K562 (cell line): ENCODE measurements at regions not wholly inside any gene's neighbourhood (a gene's known extent, or its start where the extent isn't known, plus 50 kb on each side); places are given as distances from the start of the nearest gene placed in this dataset.
A peak's percentile ranks its signal among the peaks of the same experiment; 100 is the strongest.

Experiments used
- ATAC-seq: fragments of 200-7000 bp; cut with Tn5 transposase; 3 replicates; pipeline ENCODE4 v1.9.1; 2020; ENCODE audit warnings: moderate library complexity
- BruUV-seq: library from RNA; stranded (reverse); fragments of 400-500 nt; replicated peaks from 2 replicates; lab custom pipeline; 2021; lab: Mats Ljungman, UMichigan
- CTCF ChIA-PET: fragments of 300-600 bp; formaldehyde crosslinking; extraction: SDS; loops from one replicate; lab custom pipeline; 2021; ENCODE audit warnings: low intra/inter-chr PET ratio; lab: Yijun Ruan, JAX
- POLR2A ChIA-PET: fragments of 300-600, 350-650 bp; sonication (Branson Sonifier 250); formaldehyde crosslinking; extraction: SDS; loops from one replicate; lab custom pipeline; 2021; ENCODE audit warnings: antibody characterized with exemption, inconsistent platforms; lab: Yijun Ruan, JAX
- DNase-seq, 4 experiments: peaks; one replicate each; pipeline versions ENCODE4 v3.0.0 to v3.0.0-alpha.2; 2011 to 2018; ENCODE audit warnings: low spot score in 3 of 4, mixed read lengths in 3 of 4; ENCODE audit errors: extremely low read depth in 1 of 4
- FAIRE-seq: peaks from 2 replicates; lab custom pipeline; 2011; peaks lifted over from hg19 to GRCh38; lab: Jason Lieb, UNC
- H2AFZ ChIP-seq: 2 replicates; pipeline ENCODE4 v1.6.0; 2011; ENCODE audit warnings: low read depth, low read length, control low read depth, inconsistent platforms
- H3K27ac ChIP-seq: fragments of 200-600 bp; 3 replicates; pipeline ENCODE4 v1.8.0; 2011; ENCODE audit warnings: low read depth, mild to moderate bottlenecking, control low read depth, inconsistent platforms, low read length, moderate library complexity, mixed read lengths; ENCODE audit errors: extremely low read depth
- H3K27me3 ChIP-seq, 2 experiments: fragments of 300-600 bp in 1 of 2; 2 replicates in 1 of 2; 3 replicates in 1 of 2; pipeline versions ENCODE4 v1.6.0 to v1.8.0; 2011; ENCODE audit warnings: inconsistent platforms in 2 of 2, low read length in 2 of 2, mild to moderate bottlenecking in 1 of 2, mixed read lengths in 1 of 2, moderate library complexity in 1 of 2; ENCODE audit not compliant: control insufficient read depth in 2 of 2, insufficient read depth in 2 of 2
- H3K36me3 ChIP-seq: fragments of 300-600 bp; 3 replicates; pipeline ENCODE4 v1.8.0; 2011; ENCODE audit warnings: mild to moderate bottlenecking, low read length, inconsistent platforms; ENCODE audit not compliant: control insufficient read depth, insufficient read depth
- H3K4me1 ChIP-seq, 2 experiments: fragments of 200-600 bp in 1 of 2; replicated peaks in 1 of 2; 2 replicates in 1 of 2; 3 replicates in 1 of 2; pipeline versions ENCODE4 v1.5.1 to v1.8.0; 2011; ENCODE audit warnings: inconsistent platforms in 2 of 2, low read length in 2 of 2, mild to moderate bottlenecking in 1 of 2, mixed read lengths in 1 of 2, moderate library complexity in 1 of 2; ENCODE audit not compliant: control insufficient read depth in 2 of 2, insufficient read depth in 2 of 2
- H3K4me2 ChIP-seq: 2 replicates; pipeline ENCODE4 v1.6.1; 2011; ENCODE audit warnings: low read length, control low read depth, inconsistent platforms, mixed read lengths; ENCODE audit not compliant: insufficient read depth
- H3K4me3 ChIP-seq: fragments of 200-600 bp; sonication (generic), shearing (Covaris generic); 2 replicates; pipeline ENCODE4 v1.5.1; 2016; ENCODE audit warnings: control low read depth, inconsistent platforms
- H3K79me2 ChIP-seq: fragments of 200-600 bp; 3 replicates; pipeline ENCODE4 v1.8.0; 2011; ENCODE audit warnings: low read length, inconsistent platforms; ENCODE audit not compliant: control insufficient read depth, insufficient read depth
- H3K9ac ChIP-seq, 2 experiments: 2 replicates each; pipeline versions ENCODE4 v1.6.0 to v1.6.1; 2011; ENCODE audit warnings: low read depth in 2 of 2, low read length in 2 of 2, control low read depth in 1 of 2, inconsistent platforms in 1 of 2, mild to moderate bottlenecking in 1 of 2, mixed read lengths in 1 of 2; ENCODE audit not compliant: insufficient read depth in 1 of 2
- H3K9me1 ChIP-seq: one replicate; pipeline ENCODE4 v1.6.0; 2011; ENCODE audit warnings: inconsistent platforms, mild to moderate bottlenecking, low read length, moderate library complexity; ENCODE audit not compliant: control insufficient read depth, insufficient read depth
- H3K9me3 ChIP-seq: replicated peaks from 2 replicates; pipeline ENCODE4 v1.5.1; 2011; ENCODE audit warnings: low read depth, low read length, inconsistent platforms; ENCODE audit not compliant: control insufficient read depth, insufficient read depth
- H4K20me1 ChIP-seq: replicated peaks from 2 replicates; pipeline ENCODE4 v1.6.1; 2011; ENCODE audit warnings: low read length, inconsistent platforms, mixed read lengths; ENCODE audit not compliant: control insufficient read depth, insufficient read depth
- PML ChIP-seq: IDR thresholded peaks from 2 replicates; pipeline ENCODE4 v1.6.1; 2012; ENCODE audit warnings: low read length, inconsistent platforms
- SNRNP70 ChIP-seq: fragments of 200-400 bp; formaldehyde crosslinking; optimal IDR thresholded peaks from 2 replicates; pipeline ENCODE3; 2017; ENCODE audit warnings: low read depth, low read length
- ZNF274 ChIP-seq: IDR thresholded peaks from 2 replicates; pipeline ENCODE4 v1.6.1; 2011; ENCODE audit warnings: low read depth, mild to moderate bottlenecking, low read length, moderate library complexity, borderline replicate concordance
- ZNF780A ChIP-seq: fragments of 250-450 bp; sonication (Bioruptor Pico); IDR thresholded peaks from 2 replicates; pipeline ENCODE4 v1.5.0; 2021; ENCODE audit warnings: mild to moderate bottlenecking
- WGBS: fragments of 100-300 bp; shearing (Covaris generic); methylation state at CpG from one replicate; pipeline ENCODE4 v1.1.6; 2016; ENCODE audit warnings: low coverage, mixed read lengths; ENCODE audit not compliant: insufficient coverage; ENCODE audit errors: missing lambda C conversion rate; 5-methylcytosine and 5-hydroxymethylcytosine counted together
- in situ Hi-C: fragments of 300-500 bp; cut with MboI; formaldehyde crosslinking; loops from 4 replicates; pipeline ENCODE4 v1.15.0; 2018; ENCODE audit warnings: inconsistent platforms, mixed read lengths
- intact Hi-C: fragments of 100-400 bp; cut with micrococcal nuclease; formaldehyde crosslinking; loops from 2 replicates; pipeline ENCODE4 v1.14.2; 2022
- TF ChIP-seq, protein P1 (sequence below): sonication (generic); formaldehyde crosslinking; IDR thresholded peaks from 2 replicates; pipeline ENCODE4 v1.8.0; 2022; ENCODE audit warnings: mild to moderate bottlenecking, missing genetic modification reagents
- TF ChIP-seq, protein P2 (sequence below), 3 experiments: fragments of 200-800 bp in 1 of 3; fragments of 250-450 bp in 1 of 3; fragments of 450-650 bp in 1 of 3; sonication (Bioruptor Pico) in 1 of 3; sonication (Bioruptor generic) in 1 of 3; formaldehyde crosslinking in 1 of 3; IDR thresholded peaks; 2 replicates each; pipeline versions ENCODE4 v1.6.1 to v1.8.0; 2016 to 2022; ENCODE audit warnings: mild to moderate bottlenecking in 2 of 3, missing genetic modification characterization in 2 of 3, missing compliant biosample characterization in 1 of 3, moderate library complexity in 1 of 3

DNA sequence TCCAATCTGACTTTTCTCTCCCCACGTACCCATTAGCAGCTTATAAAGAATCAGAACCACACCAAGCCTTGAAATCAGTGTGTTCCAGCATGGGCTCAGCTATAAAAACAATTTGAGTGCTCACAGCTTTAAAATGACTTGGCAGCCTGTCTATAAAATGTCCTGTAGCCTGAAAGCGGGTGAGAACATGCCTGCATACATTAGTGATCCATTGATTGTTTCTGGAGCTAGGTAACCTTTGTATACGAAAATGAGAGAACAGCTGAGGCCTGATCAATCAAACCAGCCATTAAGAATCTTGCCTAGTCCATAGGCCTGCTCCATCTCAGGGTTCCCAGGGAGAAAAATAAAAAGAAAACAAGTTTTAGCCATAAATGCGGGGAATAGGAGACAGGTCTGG, 245.8 kb upstream of the SULF2 start (continued):
- TF ChIP-seq, protein P1, sequence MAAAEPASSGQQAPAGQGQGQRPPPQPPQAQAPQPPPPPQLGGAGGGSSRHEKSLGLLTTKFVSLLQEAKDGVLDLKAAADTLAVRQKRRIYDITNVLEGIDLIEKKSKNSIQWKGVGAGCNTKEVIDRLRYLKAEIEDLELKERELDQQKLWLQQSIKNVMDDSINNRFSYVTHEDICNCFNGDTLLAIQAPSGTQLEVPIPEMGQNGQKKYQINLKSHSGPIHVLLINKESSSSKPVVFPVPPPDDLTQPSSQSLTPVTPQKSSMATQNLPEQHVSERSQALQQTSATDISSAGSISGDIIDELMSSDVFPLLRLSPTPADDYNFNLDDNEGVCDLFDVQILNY (CRISPR knock-in tag) = no peak

DNA sequence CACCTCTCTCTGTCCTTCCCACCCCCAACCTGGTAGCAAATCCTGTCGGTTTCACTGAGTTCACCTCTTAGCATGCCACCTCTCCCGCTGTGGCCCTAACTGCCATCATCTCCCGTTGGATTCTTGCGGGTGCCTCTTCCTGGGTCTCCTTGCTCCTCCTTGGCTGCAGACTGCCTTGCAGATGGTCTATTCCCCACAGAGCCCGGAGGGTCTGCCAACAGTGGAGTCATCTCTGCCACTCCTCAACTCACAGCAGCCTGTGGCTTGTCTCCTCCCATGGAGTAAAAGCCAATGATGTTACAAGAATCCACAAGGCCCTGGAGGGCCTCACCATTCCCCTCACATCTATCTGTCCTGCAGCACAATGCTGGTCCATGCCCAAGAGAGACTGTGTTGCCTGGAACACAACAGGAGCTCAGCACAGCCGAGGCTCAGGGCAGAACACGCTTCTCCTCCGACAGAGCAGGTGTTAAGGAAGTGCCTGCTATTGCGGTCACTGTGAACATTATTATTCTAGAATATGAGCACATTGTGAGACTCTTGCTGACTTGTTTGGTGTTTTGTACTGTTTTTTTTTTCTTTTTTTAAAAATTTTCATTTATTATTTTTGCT, 241.8 kb upstream of the SULF2 start:
- H3K4me2 ChIP-seq = no peak overlapping the region
- no peak overlapping the region for H3K27ac ChIP-seq

More for the DNA sequence above, 241.8 kb upstream of the SULF2 start:
- Histone ChIP-seq H3K9me1 (no peaks in the 10 kb centered on the region), H3K4me1 (no peaks in the 10 kb centered on the region), H3K9ac (no peak overlapping the region), H4K20me1 (no peaks in the 10 kb centered on the region), H3K9me3 (no peaks in the 10 kb centered on the region), H2AFZ (no peak overlapping the region), H3K36me3 (no peaks in the 10 kb centered on the region), H3K4me3 (no peak overlapping the region), H3K79me2 (no peaks in the 10 kb centered on the region), H3K27me3 (peaks cover 0 to 11% of the 10 kb centered on the region in 2 experiments; a peak in 3 of 5 replicates)
- FAIRE-seq (no peak), ATAC-seq (no peak), DNase-seq (no peak)
- intact Hi-C loops (no loop called here), in situ Hi-C loops (no loop called here)
- under 1% methylated on average over 9 of the region's 9 CpGs for WGBS
- CTCF ChIA-PET = no interaction called here
- no TSS peak for BruUV-seq
- POLR2A ChIA-PET = no interaction called here
- TF ChIP-seq, protein P2, sequence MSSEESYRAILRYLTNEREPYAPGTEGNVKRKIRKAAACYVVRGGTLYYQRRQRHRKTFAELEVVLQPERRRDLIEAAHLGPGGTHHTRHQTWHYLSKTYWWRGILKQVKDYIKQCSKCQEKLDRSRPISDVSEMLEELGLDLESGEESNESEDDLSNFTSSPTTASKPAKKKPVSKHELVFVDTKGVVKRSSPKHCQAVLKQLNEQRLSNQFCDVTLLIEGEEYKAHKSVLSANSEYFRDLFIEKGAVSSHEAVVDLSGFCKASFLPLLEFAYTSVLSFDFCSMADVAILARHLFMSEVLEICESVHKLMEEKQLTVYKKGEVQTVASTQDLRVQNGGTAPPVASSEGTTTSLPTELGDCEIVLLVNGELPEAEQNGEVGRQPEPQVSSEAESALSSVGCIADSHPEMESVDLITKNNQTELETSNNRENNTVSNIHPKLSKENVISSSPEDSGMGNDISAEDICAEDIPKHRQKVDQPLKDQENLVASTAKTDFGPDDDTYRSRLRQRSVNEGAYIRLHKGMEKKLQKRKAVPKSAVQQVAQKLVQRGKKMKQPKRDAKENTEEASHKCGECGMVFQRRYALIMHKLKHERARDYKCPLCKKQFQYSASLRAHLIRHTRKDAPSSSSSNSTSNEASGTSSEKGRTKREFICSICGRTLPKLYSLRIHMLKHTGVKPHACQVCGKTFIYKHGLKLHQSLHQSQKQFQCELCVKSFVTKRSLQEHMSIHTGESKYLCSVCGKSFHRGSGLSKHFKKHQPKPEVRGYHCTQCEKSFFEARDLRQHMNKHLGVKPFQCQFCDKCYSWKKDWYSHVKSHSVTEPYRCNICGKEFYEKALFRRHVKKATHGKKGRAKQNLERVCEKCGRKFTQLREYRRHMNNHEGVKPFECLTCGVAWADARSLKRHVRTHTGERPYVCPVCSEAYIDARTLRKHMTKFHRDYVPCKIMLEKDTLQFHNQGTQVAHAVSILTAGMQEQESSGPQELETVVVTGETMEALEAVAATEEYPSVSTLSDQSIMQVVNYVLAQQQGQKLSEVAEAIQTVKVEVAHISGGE (CRISPR knock-in tag; IDR thresholded peaks at IDR 0.05) = peak in 1 of 3 experiments; percentile 73; a peak in 2 of 6 replicates
- TF ChIP-seq SNRNP70 (no peak), PML (no peak), ZNF780A (CRISPR knock-in tag) (no peak), ZNF274 (no peak)
